ENCODE measurements at regions not wholly inside any gene's neighbourhood (a gene's known extent, or its start where the extent isn't known, plus 50 kb on each side); places are given as distances from the start of the nearest gene placed in this dataset.

GRCh38 chr2:4174796-4175195 is 471.4 kb downstream of the DCDC2C start:
- TF ChIP-seq EZH2phosphoT487 (IDR thresholded peaks at IDR 0.05; ENCODE audit: low read depth) (no peak), CTCF (IDR thresholded peaks at IDR 0.05; ENCODE audit: low read depth, low read length) (no peak)

Data from OCI-LY3 (cell line).